IPS-18a (cell line): ENCODE measurements at regions not wholly inside any gene's neighbourhood (a gene's known extent, or its start where the extent isn't known, plus 50 kb on each side); places are given as distances from the start of the nearest gene placed in this dataset.

Experiments
- H3K27ac ChIP-seq: one replicate; pipeline ENCODE4 v1.5.1; 2013; ENCODE audit warnings: low read length
- H3K27me3 ChIP-seq: one replicate; pipeline ENCODE4 v1.6.1; 2013; ENCODE audit warnings: mild to moderate bottlenecking, low read length; ENCODE audit not compliant: control insufficient read depth, insufficient read depth
- H3K36me3 ChIP-seq: one replicate; pipeline ENCODE4 v1.6.1; 2013; ENCODE audit warnings: low read depth, low read length; ENCODE audit not compliant: control insufficient read depth
- H3K4me1 ChIP-seq: one replicate; pipeline ENCODE4 v1.6.1; 2013; ENCODE audit warnings: low read depth, low read length; ENCODE audit not compliant: control insufficient read depth
- H3K4me3 ChIP-seq: one replicate; pipeline ENCODE4 v1.5.1; 2013; ENCODE audit warnings: low read length
- H3K9ac ChIP-seq: one replicate; pipeline ENCODE4 v1.6.1; 2013; ENCODE audit warnings: mild to moderate bottlenecking, low read length, moderate library complexity
- H3K9me3 ChIP-seq: one replicate; pipeline ENCODE4 v1.6.1; 2013; ENCODE audit warnings: low read depth, low read length; ENCODE audit not compliant: control insufficient read depth

- H3K4me1 ChIP-seq: no peaks in the 10 kb centered on the region
- H3K27me3 ChIP-seq: no peaks in the 10 kb centered on the region
- H3K4me3 ChIP-seq: no peak overlapping the region
- H3K9ac ChIP-seq: no peak overlapping the region
- no peaks in the 10 kb centered on the region for H3K36me3 ChIP-seq
- no peak overlapping the region for H3K27ac ChIP-seq
- no peaks in the 10 kb centered on the region for H3K9me3 ChIP-seq
Measured at GRCh38 chr3:124119056-124119716, 127.3 kb upstream of the ROPN1 start.

GRCh38 chr3:124121379-124122312 is 129.7 kb upstream of the ROPN1 start:
- no peak overlapping the region for H3K9ac ChIP-seq
- no peak overlapping the region for H3K27ac ChIP-seq
- H3K4me3 ChIP-seq: no peak overlapping the region

DNA sequence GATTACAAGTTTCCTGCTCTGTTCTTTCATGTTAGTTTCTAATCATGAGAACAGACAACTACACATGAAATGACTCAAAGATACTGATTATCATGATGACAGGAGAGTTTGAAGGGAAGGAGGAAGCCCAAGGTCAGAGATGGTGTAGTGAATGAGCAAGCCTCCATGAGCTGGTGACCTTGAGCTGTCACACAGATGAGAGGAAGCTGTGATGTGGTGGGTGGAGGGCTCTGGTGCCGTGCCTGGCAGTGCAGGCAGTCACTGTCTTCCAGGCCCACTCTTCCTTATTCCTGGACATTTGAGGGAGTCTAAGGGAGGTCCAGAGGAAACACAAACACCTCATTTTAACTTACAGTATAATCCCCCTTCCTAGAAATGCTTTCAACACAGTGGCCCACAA is 133.4 kb upstream of the ROPN1 start:
- no peaks in the 10 kb centered on the region for H3K9me3 ChIP-seq
- no peak overlapping the region for H3K9ac ChIP-seq
- no peaks in the 10 kb centered on the region for H3K36me3 ChIP-seq
- H3K27ac ChIP-seq: no peak overlapping the region
- H3K4me1 ChIP-seq: no peaks in the 10 kb centered on the region
- H3K4me3 ChIP-seq: no peak overlapping the region
- H3K27me3 ChIP-seq: no peaks in the 10 kb centered on the region

More at GRCh38 chr3:124121379-124122312, 129.7 kb upstream of the ROPN1 start:
- Histone ChIP-seq H3K4me1 (no peaks in the 10 kb centered on the region), H3K36me3 (no peaks in the 10 kb centered on the region), H3K27me3 (no peaks in the 10 kb centered on the region), H3K9me3 (no peaks in the 10 kb centered on the region)

- H3K9ac ChIP-seq: no peak overlapping the region
- no peaks in the 10 kb centered on the region for H3K9me3 ChIP-seq
- no peak overlapping the region for H3K27ac ChIP-seq
- H3K4me1 ChIP-seq: no peaks in the 10 kb centered on the region
- no peaks in the 10 kb centered on the region for H3K36me3 ChIP-seq
- no peaks in the 10 kb centered on the region for H3K27me3 ChIP-seq
- H3K4me3 ChIP-seq: no peak overlapping the region
Measured at GRCh38 chr3:124126436-124127023, 134.6 kb upstream of the ROPN1 start.

DNA sequence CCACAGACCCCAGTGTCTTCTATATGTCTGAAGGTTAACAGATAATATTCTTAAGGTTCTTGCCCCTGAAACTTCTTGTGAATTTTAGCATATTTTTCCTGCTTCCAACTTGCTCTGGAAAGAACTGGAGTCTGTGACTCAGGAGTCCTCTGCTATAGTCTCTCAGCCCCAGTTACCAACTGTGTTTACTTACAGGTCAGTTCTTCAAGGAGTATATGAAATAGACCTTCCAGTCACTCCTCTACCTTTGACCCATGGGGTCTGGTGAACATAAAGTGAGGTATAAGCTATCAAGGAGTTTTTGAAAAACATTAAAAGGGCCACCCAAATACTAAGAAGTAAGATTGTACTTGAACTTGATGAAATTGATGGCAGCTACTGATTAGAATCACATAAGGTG is 139.2 kb upstream of the ROPN1 start:
- Histone ChIP-seq H3K4me1 (no peaks in the 10 kb centered on the region), H3K9me3 (no peaks in the 10 kb centered on the region), H3K9ac (no peak overlapping the region), H3K4me3 (no peak overlapping the region), H3K36me3 (no peaks in the 10 kb centered on the region), H3K27me3 (no peaks in the 10 kb centered on the region), H3K27ac (no peak overlapping the region)

DNA sequence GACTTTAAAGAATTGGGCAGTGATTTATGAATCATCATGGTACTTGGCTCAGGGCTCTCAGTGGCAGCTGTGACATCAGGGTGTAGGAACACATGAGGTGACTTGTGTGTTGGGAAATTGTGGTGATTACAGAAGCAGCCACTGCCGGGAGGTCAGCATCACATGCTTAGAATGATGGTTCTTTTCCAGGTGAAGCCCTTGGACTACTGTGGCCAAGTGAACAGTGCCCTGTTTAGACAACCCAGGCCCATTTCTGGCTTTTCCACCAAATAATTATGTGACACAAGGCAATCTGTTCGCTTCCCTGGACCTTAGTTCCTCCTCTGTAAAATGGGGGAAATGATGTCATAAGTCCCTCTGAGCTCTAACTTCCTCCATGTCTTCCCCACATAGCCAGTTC is 139.7 kb upstream of the ROPN1 start:
- Histone ChIP-seq H3K27ac (no peak overlapping the region), H3K9ac (no peak overlapping the region), H3K4me3 (no peak overlapping the region), H3K4me1 (no peaks in the 10 kb centered on the region), H3K36me3 (no peaks in the 10 kb centered on the region), H3K27me3 (no peaks in the 10 kb centered on the region), H3K9me3 (no peaks in the 10 kb centered on the region)

DNA sequence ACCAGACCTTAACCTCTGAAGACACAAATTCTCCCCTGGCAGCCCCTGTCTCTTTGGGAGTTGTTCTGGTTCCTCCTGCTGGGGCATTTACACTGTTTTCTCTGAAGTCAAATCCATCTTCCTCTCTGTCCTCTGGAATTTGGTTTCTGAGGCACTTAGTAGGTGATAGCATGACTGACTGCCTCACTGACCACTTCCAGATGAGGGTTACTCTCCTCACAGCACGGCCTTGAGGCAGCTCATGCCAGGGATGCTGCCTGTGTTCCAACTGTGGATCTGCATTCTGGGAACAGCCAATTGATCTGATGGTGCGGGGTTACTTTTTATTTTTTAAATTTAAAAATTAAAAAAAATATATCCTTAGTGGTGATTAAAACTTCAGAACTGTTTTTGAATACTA is 140.9 kb upstream of the ROPN1 start:
- H3K27ac ChIP-seq: no peak overlapping the region
- peaks cover under 1% of the 10 kb centered on the region for H3K4me1 ChIP-seq
- no peaks in the 10 kb centered on the region for H3K27me3 ChIP-seq
- H3K9me3 ChIP-seq: no peaks in the 10 kb centered on the region
- H3K36me3 ChIP-seq: no peaks in the 10 kb centered on the region
- H3K9ac ChIP-seq: no peak overlapping the region
- no peak overlapping the region for H3K4me3 ChIP-seq

DNA sequence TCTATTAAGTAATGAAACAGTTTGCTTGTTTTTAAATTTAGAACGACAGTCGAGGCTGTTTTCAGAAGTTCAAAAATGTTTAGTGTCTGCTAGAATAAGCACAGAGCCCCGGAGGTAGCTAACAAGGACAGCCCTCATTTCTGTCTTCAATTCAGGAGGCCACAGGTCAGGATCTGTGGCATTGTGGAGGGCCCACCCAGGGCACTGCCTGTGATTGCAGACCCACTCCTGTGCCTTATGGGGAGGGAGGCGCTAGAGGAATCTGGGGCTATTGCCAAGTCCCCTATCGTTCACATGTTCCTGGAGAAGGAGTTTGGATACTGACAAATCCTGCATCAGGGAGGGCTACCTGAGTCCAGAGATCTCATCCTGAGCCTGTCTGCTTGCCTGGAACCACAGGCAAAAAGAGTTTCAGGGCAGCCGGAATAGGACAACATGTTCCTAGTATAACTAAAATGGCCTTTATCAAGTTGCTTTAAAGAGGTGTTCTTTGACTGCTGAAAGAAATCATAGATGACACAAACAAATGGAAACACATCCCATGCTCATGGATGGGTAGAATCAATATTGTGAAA is 141.5 kb upstream of the ROPN1 start:
- no peaks in the 10 kb centered on the region for H3K36me3 ChIP-seq
- H3K9me3 ChIP-seq: no peaks in the 10 kb centered on the region
- no peak overlapping the region for H3K27ac ChIP-seq
- no peaks in the 10 kb centered on the region for H3K27me3 ChIP-seq
- H3K9ac ChIP-seq: no peak overlapping the region
- peaks cover 6% of the 10 kb centered on the region for H3K4me1 ChIP-seq
- H3K4me3 ChIP-seq: no peak overlapping the region

GRCh38 chr3:124137216-124137615 is 145.3 kb upstream of the ROPN1 start:
- H3K9me3 ChIP-seq: no peaks in the 10 kb centered on the region
- H3K4me1 ChIP-seq: peaks cover 6% of the 10 kb centered on the region
- no peaks in the 10 kb centered on the region for H3K27me3 ChIP-seq
- H3K9ac ChIP-seq: no peak overlapping the region
- no peaks in the 10 kb centered on the region for H3K36me3 ChIP-seq
- H3K4me3 ChIP-seq: no peak overlapping the region
- no peak overlapping the region for H3K27ac ChIP-seq

DNA sequence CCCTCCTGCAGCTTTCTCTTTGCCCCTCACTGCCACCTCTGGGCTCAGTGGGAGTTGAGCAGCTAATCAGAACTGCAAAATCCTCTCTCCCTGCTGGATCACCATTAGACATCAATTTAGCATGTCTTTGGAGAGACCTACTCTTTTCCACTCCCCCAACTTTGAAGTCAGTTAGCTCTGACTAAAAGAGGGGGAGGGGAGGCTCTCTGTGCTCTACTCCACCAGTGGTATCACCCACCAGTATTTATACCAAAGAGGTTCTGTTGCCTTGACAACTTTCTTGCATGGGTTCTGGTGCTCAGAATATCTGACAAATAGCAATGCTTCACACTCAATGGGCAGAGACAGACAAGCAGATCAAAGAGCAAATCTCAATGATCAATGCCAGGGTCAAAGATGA is 146.2 kb upstream of the ROPN1 start:
- no peak overlapping the region for H3K27ac ChIP-seq
- H3K4me1 ChIP-seq: peaks cover 6% of the 10 kb centered on the region
- H3K36me3 ChIP-seq: no peaks in the 10 kb centered on the region
- H3K9me3 ChIP-seq: no peaks in the 10 kb centered on the region
- H3K9ac ChIP-seq: no peak overlapping the region
- H3K27me3 ChIP-seq: no peaks in the 10 kb centered on the region
- H3K4me3 ChIP-seq: no peak overlapping the region

- H3K4me1 ChIP-seq: peaks cover 6% of the 10 kb centered on the region
- no peak overlapping the region for H3K4me3 ChIP-seq
- no peak overlapping the region for H3K27ac ChIP-seq
- no peaks in the 10 kb centered on the region for H3K36me3 ChIP-seq
- no peak overlapping the region for H3K9ac ChIP-seq
- no peaks in the 10 kb centered on the region for H3K27me3 ChIP-seq
- no peaks in the 10 kb centered on the region for H3K9me3 ChIP-seq
Measured at GRCh38 chr3:124140746-124141145, 148.8 kb upstream of the ROPN1 start.
